ENCODE measurements at regions not wholly inside any gene's neighbourhood (a gene's known extent, or its start where the extent isn't known, plus 50 kb on each side); places are given as distances from the start of the nearest gene placed in this dataset.

GRCh38 chr11:109798521-109798920, 294.7 kb upstream of the ZC3H12C start:
- no peak for TF ChIP-seq CTCF (IDR thresholded peaks at IDR 0.05; ENCODE audit: low read depth, low read length, missing control alignments)
- H3K4me3 ChIP-seq (ENCODE audit: low read depth, low read length) = no peak overlapping the region
- DNase-seq (ENCODE audit: low read depth) = no peak

- no peak for DNase-seq (ENCODE audit: low read depth)
- H3K4me3 ChIP-seq (ENCODE audit: low read depth, low read length) = no peak overlapping the region
- no peak for TF ChIP-seq CTCF (IDR thresholded peaks at IDR 0.05; ENCODE audit: low read depth, low read length, missing control alignments)
These were observed 293.6 kb upstream of the ZC3H12C start for GRCh38 chr11:109799604-109800003.

GRCh38 chr11:109804911-109805310, 288.3 kb upstream of the ZC3H12C start:
- H3K4me3 ChIP-seq (ENCODE audit: low read depth, low read length) = no peak overlapping the region
- no peak for DNase-seq (ENCODE audit: low read depth)
- no peak for TF ChIP-seq CTCF (IDR thresholded peaks at IDR 0.05; ENCODE audit: low read depth, low read length, missing control alignments)

- no peak for TF ChIP-seq CTCF (IDR thresholded peaks at IDR 0.05; ENCODE audit: low read depth, low read length, missing control alignments)
- DNase-seq (ENCODE audit: low read depth) = no peak
- no peak overlapping the region for H3K4me3 ChIP-seq (ENCODE audit: low read depth, low read length)
These were observed 287.0 kb upstream of the ZC3H12C start for GRCh38 chr11:109806205-109806604.

GRCh38 chr11:109808569-109808968, 284.6 kb upstream of the ZC3H12C start:
- no peak for TF ChIP-seq CTCF (IDR thresholded peaks at IDR 0.05; ENCODE audit: low read depth, low read length, missing control alignments)
- H3K4me3 ChIP-seq (ENCODE audit: low read depth, low read length) = no peak overlapping the region
- no peak for DNase-seq (ENCODE audit: low read depth)

- DNase-seq (ENCODE audit: low read depth) = no peak
- TF ChIP-seq CTCF (IDR thresholded peaks at IDR 0.05; ENCODE audit: low read depth, low read length, missing control alignments) = no peak
These were observed 278.4 kb upstream of the ZC3H12C start for GRCh38 chr11:109814824-109815223.

GRCh38 chr11:109815500-109816150, 277.6 kb upstream of the ZC3H12C start:
- TF ChIP-seq CTCF (IDR thresholded peaks at IDR 0.05; ENCODE audit: low read depth, low read length, missing control alignments) = no peak
- H3K4me3 ChIP-seq (ENCODE audit: low read depth, low read length) = no peak overlapping the region
- DNase-seq (ENCODE audit: low read depth) = no peak

More at GRCh38 chr11:109814824-109815223, 278.4 kb upstream of the ZC3H12C start:
- no peak overlapping the region for H3K4me3 ChIP-seq (ENCODE audit: low read depth, low read length)

Data from GM12864 (cell line).